Erythroblast (primary cell): ENCODE measurements at regions not wholly inside any gene's neighbourhood (a gene's known extent, or its start where the extent isn't known, plus 50 kb on each side); places are given as distances from the start of the nearest gene placed in this dataset.

Experiments
- DNase-seq, 2 experiments: peaks; one replicate each; lab custom pipeline; 2025; lab: John Stamatoyannopoulos, UW
- GATA1 ChIP-seq: IDR thresholded peaks from 2 replicates; pipeline ENCODE4 v1.6.1; 2011; ENCODE audit warnings: low read depth, mild to moderate bottlenecking, control low read depth, low read length, moderate library complexity
- POLR2A ChIP-seq: IDR thresholded peaks from 2 replicates; pipeline ENCODE4 v1.6.1; 2011; ENCODE audit warnings: mild to moderate bottlenecking, low read length

DNA sequence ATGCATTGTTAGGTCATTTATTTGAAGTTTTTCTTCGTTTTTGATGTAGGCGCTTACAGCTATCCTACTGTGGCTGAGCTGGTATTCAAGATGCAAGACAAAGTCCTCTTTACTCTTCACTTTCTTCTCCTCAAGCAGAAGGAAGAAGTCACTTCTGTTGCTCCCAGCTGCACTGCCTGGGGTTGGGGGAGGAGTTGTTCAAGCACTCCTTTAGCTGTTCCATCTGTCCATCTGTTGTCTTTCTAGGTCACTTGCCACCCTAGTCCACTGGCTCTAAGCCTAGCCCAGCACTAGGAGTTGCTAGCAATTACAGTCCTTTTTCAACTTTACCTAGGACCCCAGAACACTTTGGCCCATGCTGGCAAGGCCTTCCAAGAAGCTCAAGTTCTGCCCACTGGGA, 200.6 kb upstream of the RBMS1 start:
- no peak for TF ChIP-seq GATA1
- no peak for TF ChIP-seq POLR2A
- DNase-seq = no peak

DNA sequence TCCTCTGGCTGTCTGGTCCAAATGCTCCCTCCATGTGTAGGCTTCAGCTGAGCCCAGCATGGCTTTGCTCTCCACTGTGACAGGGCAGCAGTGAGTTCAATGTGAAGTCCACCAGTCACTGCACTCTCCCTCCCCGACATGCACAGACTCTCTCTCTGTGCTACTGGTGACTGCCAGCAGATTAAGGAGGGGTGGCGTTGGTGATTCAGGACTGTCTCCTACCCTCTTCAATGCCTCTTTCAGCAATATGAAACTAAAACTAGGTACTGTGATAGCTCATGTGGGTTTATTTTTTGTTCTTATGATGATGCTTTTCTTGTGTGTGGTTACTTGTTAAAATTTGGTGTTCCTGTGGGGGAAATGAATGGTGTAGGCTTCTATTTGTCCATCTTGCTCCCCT, 201.0 kb upstream of the RBMS1 start:
- no peak for TF ChIP-seq GATA1
- no peak for TF ChIP-seq POLR2A
- DNase-seq = no peak

DNA sequence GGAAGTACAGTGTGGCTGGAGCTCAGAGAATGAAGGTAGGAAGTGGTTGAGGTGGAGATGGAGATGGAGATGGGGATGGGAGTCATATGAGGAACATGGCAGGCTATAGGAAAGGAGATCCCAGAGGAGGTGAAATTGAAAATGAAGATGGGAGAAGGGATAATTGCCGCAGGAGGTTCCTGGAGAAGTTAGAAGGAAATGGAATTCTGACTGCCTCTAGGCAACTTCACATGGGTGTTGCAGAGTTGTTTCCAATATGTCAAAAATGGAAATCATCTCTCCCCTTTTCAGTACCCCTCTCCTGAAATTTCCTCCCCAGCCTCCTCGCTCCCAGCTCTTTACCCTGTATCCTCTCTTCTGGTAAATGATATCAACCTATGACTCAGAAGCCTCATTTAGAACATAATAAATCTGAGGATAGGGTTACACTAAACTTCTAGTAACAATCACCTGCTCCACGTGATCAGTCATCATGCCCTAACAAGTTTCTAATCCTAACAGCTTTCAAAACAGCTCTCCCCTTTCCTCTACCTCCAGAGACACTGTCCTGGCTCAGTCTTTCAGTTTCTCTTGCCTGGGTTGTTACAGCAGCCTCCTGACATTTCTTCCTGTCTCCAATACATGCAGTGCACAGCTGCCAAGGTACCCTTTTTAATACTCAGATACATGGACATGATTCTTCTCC, 201.9 kb upstream of the RBMS1 start:
- TF ChIP-seq GATA1 (no peak), POLR2A (no peak)
- DNase-seq = no peak

DNA sequence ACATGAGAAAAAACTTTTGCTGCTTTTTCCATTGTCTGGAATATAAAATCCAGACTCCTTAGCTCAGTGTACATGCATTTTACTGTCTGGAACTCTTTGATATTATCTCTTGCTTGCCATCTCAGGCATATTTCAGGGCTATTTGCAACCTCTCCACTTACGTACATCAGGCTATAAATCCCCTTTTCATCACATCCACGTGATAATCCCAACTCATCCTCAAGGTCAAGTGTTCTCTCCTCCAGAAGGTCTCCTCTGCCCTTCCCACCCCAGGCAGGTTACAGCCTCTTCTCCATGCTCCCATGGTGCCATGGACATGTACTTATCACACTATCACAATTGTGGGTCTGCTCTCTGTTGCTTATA, 202.5 kb upstream of the RBMS1 start:
- TF ChIP-seq GATA1 (no peak), POLR2A (no peak)
- DNase-seq = no peak

DNA sequence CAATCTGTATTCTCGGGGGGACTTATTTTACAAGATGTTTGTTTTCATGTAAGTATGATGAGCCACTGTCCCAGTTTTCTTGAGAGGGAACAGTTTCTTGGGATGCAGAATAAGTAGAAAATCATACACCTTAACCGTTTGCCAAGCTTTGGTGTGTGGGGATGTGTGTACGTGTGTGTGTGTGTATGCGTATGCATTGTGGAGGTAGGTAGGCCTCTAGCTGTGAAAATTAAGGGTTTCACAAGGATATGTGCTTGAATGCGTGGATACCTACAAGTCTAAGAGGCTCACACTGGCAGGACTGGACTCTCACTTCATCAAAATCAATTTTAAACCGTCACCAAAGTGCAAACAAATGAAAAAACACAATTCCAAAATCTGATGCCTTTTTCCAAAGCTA, 204.2 kb upstream of the RBMS1 start:
- TF ChIP-seq GATA1 (no peak), POLR2A (no peak)
- DNase-seq = no peak

DNA sequence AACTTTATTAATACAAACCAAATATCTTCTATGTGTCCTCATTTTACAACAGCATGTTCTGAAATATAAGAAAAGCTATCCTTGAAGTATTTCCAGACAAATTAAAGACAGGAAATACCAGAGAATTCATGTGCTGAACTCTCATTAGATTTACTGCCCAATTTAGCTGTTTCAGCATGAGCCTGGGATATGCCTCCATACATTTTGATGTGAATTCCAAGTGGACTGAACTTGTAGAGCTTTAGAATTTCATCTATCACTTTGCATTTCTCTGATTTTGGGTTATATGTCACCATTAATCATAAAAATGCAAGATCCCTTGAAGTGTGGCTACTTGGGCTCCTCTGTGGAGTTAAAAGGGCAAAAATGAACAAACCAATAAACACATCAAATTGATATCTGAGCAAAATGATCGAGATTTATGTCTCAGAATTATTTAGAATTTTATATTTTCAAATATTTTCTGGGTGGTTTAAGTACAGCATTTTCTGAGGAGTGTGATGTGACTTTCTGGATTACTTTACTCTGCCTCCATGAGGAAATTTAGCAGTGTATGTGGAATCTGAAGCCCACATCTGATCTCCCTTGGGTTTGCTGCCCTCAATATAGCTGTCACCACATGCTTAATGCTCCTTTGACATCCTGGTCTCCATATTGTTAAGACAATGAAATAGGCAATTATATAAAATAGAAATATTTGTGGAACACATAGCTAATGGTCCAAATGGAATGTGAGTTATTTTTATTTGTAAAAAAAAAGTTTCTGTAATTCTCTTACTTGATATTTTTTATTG, 206.6 kb upstream of the RBMS1 start:
- TF ChIP-seq POLR2A (no peak), GATA1 (no peak)
- no peak for DNase-seq

DNA sequence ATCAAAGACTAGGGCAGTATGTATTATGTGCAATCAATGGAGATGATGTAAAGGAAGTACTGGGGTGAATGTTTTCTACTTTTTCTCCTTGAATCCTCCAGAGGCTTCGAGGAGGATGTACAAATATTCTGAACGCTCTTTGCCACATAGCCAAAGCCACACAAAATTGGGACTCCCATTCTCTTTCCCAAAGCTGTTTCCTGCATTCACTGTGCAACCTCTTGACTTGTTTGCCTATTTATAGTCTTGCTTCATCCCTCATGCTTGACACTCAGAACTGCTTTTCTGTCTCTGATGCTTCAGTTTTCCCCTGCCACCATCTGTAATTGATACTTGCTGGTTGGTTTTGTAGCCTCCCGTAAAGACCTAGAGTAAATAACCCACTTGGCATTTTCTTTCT, 208.2 kb upstream of the RBMS1 start:
- TF ChIP-seq POLR2A (no peak), GATA1 (no peak)
- DNase-seq = no peak

DNA sequence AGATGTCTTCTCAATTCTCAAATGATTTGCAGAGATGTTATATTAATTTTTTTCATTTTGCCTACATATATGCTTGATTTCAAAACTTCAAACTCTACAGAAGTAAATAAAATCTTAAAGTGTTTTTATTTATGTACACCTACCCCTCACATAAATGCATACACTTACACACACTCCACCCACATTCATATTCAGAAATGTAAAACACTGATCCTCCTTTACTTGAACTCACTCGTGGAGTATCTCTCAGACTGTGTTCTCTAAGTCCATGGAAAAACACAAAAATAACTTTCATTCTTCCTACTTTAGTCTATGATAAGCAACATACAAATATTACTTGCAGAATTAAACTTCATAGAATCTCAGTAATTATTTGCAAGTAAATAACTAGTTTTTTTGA, 209.1 kb upstream of the RBMS1 start:
- TF ChIP-seq POLR2A = no peak
- no peak for TF ChIP-seq GATA1
- DNase-seq = no peak

DNA sequence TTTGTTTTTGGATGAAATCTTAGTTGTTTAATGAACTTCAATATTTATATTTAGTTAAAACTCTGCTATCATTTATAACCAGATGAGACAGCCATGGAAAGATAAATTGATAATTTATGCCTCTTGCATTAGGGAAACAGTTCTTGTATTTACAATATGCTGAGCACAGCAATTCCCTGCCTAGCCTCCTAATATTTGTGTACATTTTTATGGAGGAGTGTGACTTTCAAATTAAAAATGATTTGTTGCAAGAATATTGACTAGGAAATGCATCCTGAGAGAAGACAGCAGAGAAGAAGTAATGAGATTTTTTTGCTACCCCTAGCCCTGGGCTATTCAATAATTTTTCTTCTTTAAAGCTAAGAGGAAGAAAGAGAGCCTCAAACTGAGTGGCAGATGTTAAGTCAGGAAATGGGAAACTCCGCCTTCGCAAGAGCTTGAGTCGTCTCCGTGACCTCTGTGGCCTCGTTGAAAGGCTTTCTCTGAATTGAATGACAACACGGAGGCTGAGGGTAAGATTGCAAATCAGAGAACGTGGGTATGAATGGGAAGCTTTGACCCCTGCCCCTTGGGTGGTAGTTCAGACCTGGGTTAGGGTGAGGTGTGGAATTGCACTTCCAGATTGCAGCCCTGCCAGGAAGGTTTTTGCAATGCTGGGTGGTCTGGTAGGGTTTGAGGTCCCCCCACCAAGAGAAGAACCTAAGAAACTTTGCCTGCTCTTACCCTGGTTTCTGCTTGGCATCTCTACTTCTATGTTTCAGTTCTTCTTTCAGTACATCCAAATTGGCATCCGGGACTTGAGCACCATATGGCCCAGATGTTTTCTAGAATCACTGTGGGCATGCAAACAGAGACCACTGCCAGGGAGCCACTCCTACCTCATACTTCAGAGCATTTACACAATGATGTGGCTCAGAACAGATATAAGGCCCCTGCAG, 210.3 kb upstream of the RBMS1 start:
- TF ChIP-seq POLR2A = no peak
- TF ChIP-seq GATA1 = no peak
- no peak for DNase-seq

DNA sequence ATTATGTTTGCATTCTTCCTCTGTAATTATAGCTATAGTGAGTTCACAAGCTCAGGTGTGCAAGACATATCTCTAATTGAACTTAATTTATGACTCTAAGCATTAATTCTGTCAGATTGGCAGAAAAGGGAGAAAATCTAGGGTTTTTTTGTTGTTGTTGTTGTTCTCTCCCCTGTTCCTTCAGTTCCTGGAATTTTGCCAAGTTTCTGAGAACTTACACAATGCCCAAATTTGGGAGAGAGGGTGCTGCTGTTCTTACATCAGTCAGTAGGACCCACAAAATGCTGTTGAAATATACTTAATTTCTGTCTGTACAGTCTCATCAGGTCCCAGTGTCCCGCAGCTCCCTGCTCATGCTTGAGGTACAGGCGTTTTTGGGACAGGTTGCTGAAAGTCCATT, 221.8 kb upstream of the RBMS1 start:
- TF ChIP-seq GATA1 (no peak), POLR2A (no peak)
- peak in 1 of 2 experiments; percentile 7 for DNase-seq

DNA sequence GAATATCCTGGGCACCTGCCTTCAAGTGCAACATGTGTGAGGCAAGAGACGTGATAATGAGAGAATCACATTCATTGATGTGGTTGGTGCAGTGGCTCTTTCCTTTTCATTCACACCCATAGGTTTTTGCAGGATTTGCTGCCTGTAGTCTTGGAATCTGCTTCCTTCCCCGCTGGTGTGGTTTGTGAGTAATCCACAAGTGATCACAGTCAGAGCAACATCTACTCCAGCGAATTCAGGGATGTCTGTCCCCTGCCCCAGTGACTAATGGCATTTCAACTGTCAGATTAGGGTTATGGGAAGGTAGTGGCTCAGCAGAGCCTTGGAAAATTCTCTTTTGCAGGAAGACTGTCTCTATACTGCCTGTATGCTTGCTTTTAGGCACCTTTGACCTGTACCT, 225.5 kb upstream of the RBMS1 start:
- no peak for TF ChIP-seq GATA1
- TF ChIP-seq POLR2A = no peak
- no peak for DNase-seq

DNA sequence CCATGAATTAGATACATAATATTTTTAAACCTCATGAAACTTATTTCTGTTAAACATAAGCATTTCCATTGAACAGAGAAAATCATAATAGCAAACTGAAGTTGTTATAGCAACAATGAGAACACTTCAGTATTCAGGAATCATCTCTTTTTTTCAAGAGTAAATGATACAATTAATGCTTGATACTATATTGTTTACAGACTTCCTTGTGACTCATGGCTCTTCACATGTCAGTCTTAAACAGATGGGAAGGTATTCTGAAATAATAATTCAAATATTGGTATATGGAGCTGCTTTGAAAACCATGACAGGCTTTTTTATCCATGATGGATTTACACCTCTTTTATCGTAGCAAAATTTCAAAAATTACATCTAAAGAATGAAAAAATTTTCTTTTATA, 226.5 kb upstream of the RBMS1 start:
- no peak for DNase-seq
- TF ChIP-seq GATA1 (no peak), POLR2A (no peak)

DNA sequence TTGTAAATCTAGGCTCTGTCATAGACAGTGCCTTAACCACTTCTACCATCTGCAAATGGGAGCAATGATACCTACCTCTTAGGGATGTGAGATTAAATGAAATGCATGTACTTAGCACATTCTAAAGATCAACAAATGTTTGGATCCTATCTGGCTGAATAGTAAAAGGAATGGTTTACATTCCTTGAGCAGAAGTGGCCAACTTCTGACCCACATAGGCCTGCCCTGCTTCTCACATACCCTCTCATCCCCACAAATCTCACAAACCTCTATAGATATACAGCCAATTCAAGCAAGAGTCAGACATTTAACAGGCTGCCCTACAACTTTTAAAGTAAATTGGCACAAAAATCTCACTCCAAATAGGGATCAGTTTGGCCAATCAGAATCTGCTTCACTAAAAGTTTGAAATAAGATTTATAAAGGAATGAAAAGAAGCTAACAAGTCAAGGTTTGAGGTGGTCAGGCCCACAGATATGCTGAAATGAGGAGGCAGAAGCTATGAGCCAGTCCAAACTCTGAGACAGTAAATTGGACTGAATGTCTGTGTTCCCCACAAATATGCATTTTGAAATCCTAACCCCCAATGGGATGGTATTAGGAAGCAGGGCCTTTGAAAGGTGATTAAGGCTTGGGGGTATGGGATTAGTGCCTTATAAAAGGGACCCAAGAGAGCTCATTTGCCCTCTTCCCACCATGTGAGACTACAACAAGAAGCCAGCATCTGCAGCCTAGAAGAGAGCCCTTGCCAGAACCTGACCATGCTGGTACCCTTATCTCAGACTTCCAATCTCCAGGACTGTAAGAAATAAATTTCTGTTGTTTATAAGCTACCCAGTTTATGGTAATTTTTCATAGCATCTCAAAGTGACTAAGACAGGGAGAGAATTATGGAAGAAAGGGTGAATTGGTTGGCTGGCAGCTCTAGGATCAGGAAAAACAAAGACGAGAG, 227.8 kb upstream of the RBMS1 start:
- DNase-seq = no peak

More for the DNA sequence above, 227.8 kb upstream of the RBMS1 start:
- no peak for TF ChIP-seq GATA1
- TF ChIP-seq POLR2A = no peak
